ENCODE measurements at regions not wholly inside any gene's neighbourhood (a gene's known extent, or its start where the extent isn't known, plus 50 kb on each side); places are given as distances from the start of the nearest gene placed in this dataset.

DNA sequence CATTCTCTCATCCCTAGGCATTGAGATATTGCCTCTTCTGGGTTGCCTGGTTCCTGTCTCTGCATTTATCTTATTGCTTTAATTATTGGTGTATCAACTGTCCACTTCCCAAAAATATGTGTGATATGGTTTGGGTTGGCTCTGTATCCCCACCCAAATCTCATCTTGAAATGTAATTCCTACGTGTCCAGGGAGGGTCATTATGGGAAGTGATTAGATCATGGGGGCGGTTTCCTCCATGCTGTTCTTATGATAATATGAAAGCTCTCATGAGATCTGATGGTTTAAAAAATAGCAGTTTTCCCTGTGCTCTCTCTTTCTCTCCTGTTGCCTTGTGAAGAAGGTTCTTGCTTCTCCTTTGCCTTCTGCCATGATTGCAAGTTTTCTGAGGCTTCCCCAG, 308.3 kb upstream of the HS3ST1 start:
- ATAC-seq, result no peak
- Histone ChIP-seq H3K4me2 (ENCODE audit: insufficient read depth, low read length) (no peak overlapping the region), H3K9me1 (ENCODE audit: control insufficient read depth, insufficient read depth, low read length) (no peaks in the 10 kb centered on the region), H3K4me1 (replicated peaks in 1 of 2; ENCODE audit: control insufficient read depth in 2 of 2, insufficient read depth in 2 of 2, low read length in 2 of 2) (no peaks in the 10 kb centered on the region), H3K9ac (ENCODE audit: insufficient read depth in 1 of 2, low read depth in 2 of 2, low read length in 2 of 2) (no peak overlapping the region), H3K27ac (ENCODE audit: extremely low read depth, low read depth, low read length) (no peak overlapping the region), H3K4me3 (no peak overlapping the region), H3K36me3 (ENCODE audit: control insufficient read depth, insufficient read depth, low read length) (no peaks in the 10 kb centered on the region), H3K9me3 (replicated peaks; ENCODE audit: control insufficient read depth, insufficient read depth, low read depth, low read length) (no peaks in the 10 kb centered on the region; the same call in 1 of the 2 replicates), H4K20me1 (replicated peaks; ENCODE audit: control insufficient read depth, insufficient read depth, low read length) (no peaks in the 10 kb centered on the region), H2AFZ (ENCODE audit: low read depth, low read length) (no peak overlapping the region), H3K27me3 (ENCODE audit: control insufficient read depth in 2 of 2, insufficient read depth in 2 of 2, low read length in 2 of 2) (no peaks in the 10 kb centered on the region), H3K79me2 (ENCODE audit: control insufficient read depth, insufficient read depth, low read length) (no peaks in the 10 kb centered on the region)
- ChIA-PET CTCF (ENCODE audit: low intra/inter-chr PET ratio) (no interaction called here), POLR2A (no interaction called here)
- no peak for DNase-seq (ENCODE audit: extremely low read depth in 1 of 4, low spot score in 3 of 4)
- WGBS (ENCODE audit: insufficient coverage, low coverage, missing lambda C conversion rate), result 0% methylated on average over 2 of the region's 2 CpGs
- intact Hi-C loops (cut with micrococcal nuclease), result no loop called here
- no TSS peak for BruUV-seq (replicated peaks)
- in situ Hi-C loops (cut with MboI), result no loop called here
- FAIRE-seq, result no peak
- TF ChIP-seq, protein P1, sequence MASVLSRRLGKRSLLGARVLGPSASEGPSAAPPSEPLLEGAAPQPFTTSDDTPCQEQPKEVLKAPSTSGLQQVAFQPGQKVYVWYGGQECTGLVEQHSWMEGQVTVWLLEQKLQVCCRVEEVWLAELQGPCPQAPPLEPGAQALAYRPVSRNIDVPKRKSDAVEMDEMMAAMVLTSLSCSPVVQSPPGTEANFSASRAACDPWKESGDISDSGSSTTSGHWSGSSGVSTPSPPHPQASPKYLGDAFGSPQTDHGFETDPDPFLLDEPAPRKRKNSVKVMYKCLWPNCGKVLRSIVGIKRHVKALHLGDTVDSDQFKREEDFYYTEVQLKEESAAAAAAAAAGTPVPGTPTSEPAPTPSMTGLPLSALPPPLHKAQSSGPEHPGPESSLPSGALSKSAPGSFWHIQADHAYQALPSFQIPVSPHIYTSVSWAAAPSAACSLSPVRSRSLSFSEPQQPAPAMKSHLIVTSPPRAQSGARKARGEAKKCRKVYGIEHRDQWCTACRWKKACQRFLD (CRISPR knock-in tag; IDR thresholded peaks at IDR 0.05), result no peak
- TF ChIP-seq DDX20 (tag; IDR thresholded peaks at IDR 0.05; ENCODE audit: low read depth), result no peak
- TF ChIP-seq ZNF318 (IDR thresholded peaks at IDR 0.05; ENCODE audit: borderline replicate concordance in 1 of 2, low read depth in 1 of 2), result no peak
- no peak for TF ChIP-seq NR2C2 (CRISPR knock-in tag; IDR thresholded peaks at IDR 0.05)
- TF ChIP-seq NR2C2 (tag; IDR thresholded peaks at IDR 0.05), result no peak
- no peak for TF ChIP-seq PCBP1 (IDR thresholded peaks at IDR 0.05; ENCODE audit: low read depth, low read length, poor library complexity, severe bottlenecking)
- TF ChIP-seq ZNF212 (CRISPR knock-in tag; IDR thresholded peaks at IDR 0.05), result no peak
- TF ChIP-seq RBM22 (IDR thresholded peaks at IDR 0.05; ENCODE audit: low read depth, low read length, poor library complexity, severe bottlenecking), result no peak

Data from K562 (cell line).